ENCODE measurements at regions not wholly inside any gene's neighbourhood (a gene's known extent, or its start where the extent isn't known, plus 50 kb on each side); places are given as distances from the start of the nearest gene placed in this dataset.

GRCh38 chr2:61750624-61751023, 103.2 kb downstream of the FAM161A start:
- POLR2A ChIA-PET = no interaction called here
- CTCF ChIA-PET = no interaction called here
- intact Hi-C loops (cut with DNase I, micrococcal nuclease) = no loop called here
- H3K36me3 ChIP-seq (ENCODE audit: insufficient read depth, low read length) = no peaks in the 10 kb centered on the region
- no peak overlapping the region for H3K27ac Mint-ChIP-seq
- DNase-seq (no peak), ATAC-seq (ENCODE audit: poor library complexity) (no peak)
- H3K27me3 Mint-ChIP-seq = peaks cover 4% of the 10 kb centered on the region
- no peak overlapping the region for H3K4me3 ChIP-seq (ENCODE audit: low read length)
- H3K4me3 Mint-ChIP-seq = no peak overlapping the region
- H3K4me1 Mint-ChIP-seq (ENCODE audit: low read depth) = no peaks in the 10 kb centered on the region
- peaks cover 0 to 9% of the 10 kb centered on the region in 2 experiments for H3K9me3 ChIP-seq (ENCODE audit: control insufficient read depth in 1 of 2, insufficient read depth in 1 of 2, low read length in 2 of 2)
- no peaks in the 10 kb centered on the region for H3K4me1 ChIP-seq (ENCODE audit: insufficient read depth, low read length)
- no peak for TF ChIP-seq CTCF (IDR thresholded peaks at IDR 0.05)
- H3K27ac ChIP-seq (ENCODE audit: low read depth in 1 of 2, low read length in 2 of 2) = no peak overlapping the region
- H3K9me3 Mint-ChIP-seq = peaks cover 5% of the 10 kb centered on the region
- no peaks in the 10 kb centered on the region for H3K36me3 Mint-ChIP-seq (ENCODE audit: low read depth)
- no peaks in the 10 kb centered on the region for H3K27me3 ChIP-seq (ENCODE audit: control insufficient read depth in 1 of 2, insufficient read depth in 2 of 2, low read length in 2 of 2)

- TF ChIP-seq CTCF (IDR thresholded peaks at IDR 0.05) = no peak
- Mint-ChIP-seq H3K27me3 (peaks cover 4% of the 10 kb centered on the region), H3K36me3 (ENCODE audit: low read depth) (no peaks in the 10 kb centered on the region), H3K27ac (no peak overlapping the region), H3K4me3 (no peak overlapping the region), H3K9me3 (no peaks in the 10 kb centered on the region), H3K4me1 (ENCODE audit: low read depth) (no peaks in the 10 kb centered on the region)
- ChIA-PET CTCF (no interaction called here), POLR2A (no interaction called here)
- Histone ChIP-seq H3K9me3 (ENCODE audit: control insufficient read depth in 1 of 2, insufficient read depth in 1 of 2, low read length in 2 of 2) (no peaks in the 10 kb centered on the region), H3K27me3 (ENCODE audit: control insufficient read depth in 1 of 2, insufficient read depth in 2 of 2, low read length in 2 of 2) (no peaks in the 10 kb centered on the region), H3K27ac (ENCODE audit: low read depth in 1 of 2, low read length in 2 of 2) (no peak overlapping the region), H3K4me3 (ENCODE audit: low read length) (no peak overlapping the region), H3K36me3 (ENCODE audit: insufficient read depth, low read length) (no peaks in the 10 kb centered on the region), H3K4me1 (ENCODE audit: insufficient read depth, low read length) (no peaks in the 10 kb centered on the region)
- intact Hi-C loops (cut with DNase I, micrococcal nuclease) = no loop called here
- DNase-seq = no peak
- ATAC-seq (ENCODE audit: poor library complexity) = no peak
These were observed 110.9 kb downstream of the FAM161A start for GRCh38 chr2:61742955-61743354.

GRCh38 chr2:61737841-61738240, 116.0 kb downstream of the FAM161A start:
- Mint-ChIP-seq H3K36me3 (ENCODE audit: low read depth) (no peaks in the 10 kb centered on the region), H3K27me3 (no peaks in the 10 kb centered on the region), H3K9me3 (no peaks in the 10 kb centered on the region), H3K4me1 (ENCODE audit: low read depth) (no peaks in the 10 kb centered on the region), H3K4me3 (no peak overlapping the region), H3K27ac (no peak overlapping the region)
- no peak for ATAC-seq (ENCODE audit: poor library complexity)
- Histone ChIP-seq H3K36me3 (ENCODE audit: insufficient read depth, low read length) (no peaks in the 10 kb centered on the region), H3K9me3 (ENCODE audit: control insufficient read depth in 1 of 2, insufficient read depth in 1 of 2, low read length in 2 of 2) (no peaks in the 10 kb centered on the region), H3K27ac (ENCODE audit: low read depth in 1 of 2, low read length in 2 of 2) (no peak overlapping the region), H3K4me1 (ENCODE audit: insufficient read depth, low read length) (no peaks in the 10 kb centered on the region), H3K4me3 (ENCODE audit: low read length) (no peak overlapping the region), H3K27me3 (ENCODE audit: control insufficient read depth in 1 of 2, insufficient read depth in 2 of 2, low read length in 2 of 2) (no peaks in the 10 kb centered on the region)
- intact Hi-C loops (cut with DNase I, micrococcal nuclease) = no loop called here
- TF ChIP-seq CTCF (IDR thresholded peaks at IDR 0.05) = no peak
- no peak for DNase-seq
- ChIA-PET POLR2A (no interaction called here), CTCF (no interaction called here)
